CD4-positive, alpha-beta T cell treated with Interleukin-4 for 1 hour (primary cell): ENCODE measurements at regions not wholly inside any gene's neighbourhood (a gene's known extent, or its start where the extent isn't known, plus 50 kb on each side); places are given as distances from the start of the nearest gene placed in this dataset.
"Not testable (repeated sequence)": the region's sequence is repeated elsewhere in the genome, so short reads cannot be mapped to it uniquely, and the experiment has no call there.

Source experiments
- DNase-seq, 2 donors: peaks; one replicate each; pipeline ENCODE4 v3.0.0-alpha.2; 2020 to 2022

GRCh38 chr5:107058803-107059202 lies 611.9 kb downstream of the EFNA5 start:
- no peak for DNase-seq

GRCh38 chr5:107058235-107058634 lies 612.5 kb downstream of the EFNA5 start:
- no peak for DNase-seq

GRCh38 chr5:107056278-107056677 lies 614.5 kb downstream of the EFNA5 start:
- DNase-seq = no peak

- DNase-seq = no peak
Measured at GRCh38 chr5:107047048-107047447, 623.7 kb downstream of the EFNA5 start.

- no peak for DNase-seq
Measured at GRCh38 chr5:107043665-107044064, 627.1 kb downstream of the EFNA5 start.

- no peak for DNase-seq
Measured at GRCh38 chr5:107040907-107041306, 629.8 kb downstream of the EFNA5 start.

- DNase-seq = no peak
Measured at GRCh38 chr5:107032629-107033028, 638.1 kb downstream of the EFNA5 start.

- DNase-seq = no peak
Measured at GRCh38 chr5:107028938-107029337, 641.8 kb downstream of the EFNA5 start.

GRCh38 chr5:107025712-107026497 lies 644.8 kb downstream of the EFNA5 start:
- no peak for DNase-seq

GRCh38 chr5:107023732-107024131 lies 647.0 kb downstream of the EFNA5 start:
- DNase-seq = no peak

GRCh38 chr5:107021575-107021974 lies 649.2 kb downstream of the EFNA5 start:
- DNase-seq = no peak

GRCh38 chr5:107020626-107021025 lies 650.1 kb downstream of the EFNA5 start:
- no peak for DNase-seq

- no peak for DNase-seq
Measured at GRCh38 chr5:107017616-107018015, 653.1 kb downstream of the EFNA5 start.

GRCh38 chr5:107012371-107012770 lies 658.4 kb downstream of the EFNA5 start:
- no peak for DNase-seq

GRCh38 chr5:107011605-107012004 lies 659.1 kb downstream of the EFNA5 start:
- no peak for DNase-seq

- DNase-seq = no peak
Measured at GRCh38 chr5:107010060-107010459, 660.7 kb downstream of the EFNA5 start.

GRCh38 chr5:107005653-107006052 lies 665.1 kb downstream of the EFNA5 start:
- no peak for DNase-seq

GRCh38 chr5:107005161-107005560 lies 665.6 kb downstream of the EFNA5 start:
- DNase-seq = no peak

GRCh38 chr5:107002115-107002514 lies 668.6 kb downstream of the EFNA5 start:
- no peak for DNase-seq

- not testable (repeated sequence) for DNase-seq
Measured at GRCh38 chr5:106999506-106999905, 671.2 kb downstream of the EFNA5 start.

GRCh38 chr5:106986006-106986405 lies 684.7 kb downstream of the EFNA5 start:
- no peak for DNase-seq

GRCh38 chr5:106985174-106985573 lies 685.6 kb downstream of the EFNA5 start:
- no peak for DNase-seq

- not testable (repeated sequence) for DNase-seq
Measured at GRCh38 chr5:106979178-106979577, 691.6 kb downstream of the EFNA5 start.

- not testable (repeated sequence) for DNase-seq
Measured at GRCh38 chr5:106978582-106979165, 692.1 kb downstream of the EFNA5 start.

- DNase-seq = no peak
Measured at GRCh38 chr5:106976363-106976762, 694.4 kb downstream of the EFNA5 start.
